HG02970 (cell line): ENCODE measurements at regions not wholly inside any gene's neighbourhood (a gene's known extent, or its start where the extent isn't known, plus 50 kb on each side); places are given as distances from the start of the nearest gene placed in this dataset.

Experiments used
- ATAC-seq: cut with Tn5 transposase; IDR thresholded peaks from one replicate; pipeline ENCODE4 v1.9.1; 2021; ENCODE audit warnings: mild to moderate bottlenecking, moderate library complexity, moderate number of reproducible peaks; ENCODE audit not compliant: unreplicated experiment, low FRiP score

DNA sequence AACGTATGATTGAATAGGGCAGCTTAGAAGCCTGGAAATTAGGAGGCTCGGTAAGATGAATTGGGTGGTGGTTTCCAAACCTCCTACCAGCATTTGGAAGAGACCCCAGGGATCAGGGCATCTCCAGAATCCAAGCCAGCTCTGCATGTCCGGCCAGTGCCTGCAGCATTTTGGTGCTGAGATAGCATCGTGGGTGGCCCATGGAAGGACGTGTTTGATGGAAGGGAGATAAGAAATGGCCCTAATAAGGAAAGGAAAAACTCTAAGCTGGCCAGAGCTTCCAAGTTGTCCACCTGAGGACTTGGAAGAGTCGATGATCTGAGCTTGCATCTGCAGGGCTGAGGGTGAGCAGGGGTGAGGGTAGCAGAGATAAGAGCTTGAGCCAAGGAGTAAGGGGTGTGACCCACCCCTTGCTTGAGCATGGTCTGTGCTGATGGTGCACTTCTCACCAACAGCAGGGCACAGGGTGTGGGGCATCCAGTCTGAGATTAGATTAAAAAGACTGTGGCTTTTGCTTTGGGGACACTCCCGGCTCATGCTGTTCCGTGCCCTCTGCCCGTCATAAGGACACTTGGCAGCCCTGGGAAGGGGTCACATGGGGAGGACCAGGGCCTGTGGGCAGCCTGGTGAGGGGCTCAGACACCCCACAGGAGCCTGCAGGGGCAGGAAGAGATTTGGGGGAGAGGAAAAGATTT lies 213.2 kb downstream of the ERMARD start:
- ATAC-seq: no peak

- no peak for ATAC-seq
Observed at GRCh38 chr6:169963581-169964297, 212.3 kb downstream of the ERMARD start.

GRCh38 chr6:169962604-169963469 lies 211.4 kb downstream of the ERMARD start:
- no peak for ATAC-seq

GRCh38 chr6:169961772-169962561 lies 210.5 kb downstream of the ERMARD start:
- ATAC-seq: no peak

DNA sequence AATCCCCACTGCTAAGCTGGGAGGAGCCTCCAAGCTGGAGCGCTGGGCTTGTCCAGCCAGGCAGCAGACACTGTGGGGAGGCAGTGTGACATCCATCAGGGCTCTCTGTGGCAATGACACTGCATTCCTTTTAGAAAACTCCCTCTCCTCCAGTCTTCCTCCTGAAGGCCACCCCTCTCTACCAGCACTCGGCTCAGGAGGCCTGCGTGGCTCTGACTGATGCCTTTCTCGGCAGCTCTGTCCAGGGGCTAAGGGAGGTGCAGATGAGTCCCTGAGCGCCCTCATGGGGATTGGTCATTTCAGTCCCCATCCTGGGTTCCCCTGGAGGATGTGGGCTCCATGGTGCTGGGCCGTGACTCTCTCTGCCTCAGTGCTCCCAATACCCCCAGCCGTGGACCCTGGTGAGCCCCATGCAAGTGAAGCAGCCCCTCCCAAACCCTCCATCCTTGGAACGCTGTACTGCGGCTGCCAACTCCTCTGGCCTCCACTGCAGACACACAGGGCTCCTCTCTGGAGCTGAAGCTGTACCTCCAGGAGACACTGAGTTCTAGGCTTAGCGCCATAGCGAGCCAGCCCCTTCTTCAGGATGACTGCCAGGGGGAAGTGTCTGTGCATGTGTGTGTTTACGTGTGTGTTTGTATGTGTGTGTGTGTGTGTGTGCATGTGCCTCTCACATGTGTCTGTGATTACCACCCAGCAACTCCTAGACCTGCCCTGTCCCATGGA lies 209.6 kb downstream of the ERMARD start:
- ATAC-seq: no peak

- no peak for ATAC-seq
Observed at GRCh38 chr6:169960521-169960885, 209.1 kb downstream of the ERMARD start.

GRCh38 chr6:169960003-169960344 lies 208.6 kb downstream of the ERMARD start:
- no peak for ATAC-seq

DNA sequence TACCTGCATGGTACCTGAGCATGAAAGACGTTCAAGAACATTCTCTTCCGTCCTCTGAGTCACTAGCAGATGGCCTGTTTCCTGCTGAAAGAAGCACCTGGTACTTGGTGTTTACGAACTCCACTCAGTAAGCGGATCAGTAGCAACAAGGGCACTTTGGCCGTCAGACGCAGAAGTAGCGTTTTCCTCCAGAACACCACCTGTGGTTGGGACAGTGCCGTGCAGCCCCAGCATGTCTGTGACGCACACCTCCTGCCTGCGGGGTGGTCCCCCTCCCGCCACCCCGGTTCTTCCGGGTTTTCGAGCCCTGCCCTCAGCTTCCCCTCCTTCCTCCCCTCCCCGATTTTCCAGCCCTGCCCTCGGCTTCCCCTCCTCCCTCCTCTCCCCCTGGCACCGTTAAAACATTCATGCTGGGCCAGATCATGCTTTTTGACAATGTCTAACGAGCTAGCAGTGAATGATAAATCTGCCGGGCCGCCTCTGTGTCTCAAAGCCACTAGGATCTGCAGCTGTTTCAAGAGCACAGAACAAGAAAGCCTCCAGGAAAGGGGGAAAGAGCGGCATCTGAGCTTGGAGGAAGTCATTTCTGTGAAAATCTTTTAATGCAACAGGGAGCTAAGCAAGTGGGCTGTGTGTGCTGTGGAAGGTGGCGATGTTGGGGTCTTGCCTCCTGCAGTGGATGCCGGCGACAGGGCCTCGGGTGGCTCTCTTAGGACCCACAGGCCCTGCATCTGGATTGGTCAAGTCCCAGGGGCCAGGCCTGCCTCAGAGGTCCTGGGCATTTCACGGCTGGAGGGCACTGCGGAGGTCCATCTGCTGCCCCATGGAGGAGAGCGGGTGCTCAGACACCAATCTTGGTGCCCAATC lies 207.9 kb downstream of the ERMARD start:
- no peak for ATAC-seq

GRCh38 chr6:169958510-169958909 lies 207.1 kb downstream of the ERMARD start:
- no peak for ATAC-seq

GRCh38 chr6:169957351-169957963 lies 206.0 kb downstream of the ERMARD start:
- no peak for ATAC-seq

DNA sequence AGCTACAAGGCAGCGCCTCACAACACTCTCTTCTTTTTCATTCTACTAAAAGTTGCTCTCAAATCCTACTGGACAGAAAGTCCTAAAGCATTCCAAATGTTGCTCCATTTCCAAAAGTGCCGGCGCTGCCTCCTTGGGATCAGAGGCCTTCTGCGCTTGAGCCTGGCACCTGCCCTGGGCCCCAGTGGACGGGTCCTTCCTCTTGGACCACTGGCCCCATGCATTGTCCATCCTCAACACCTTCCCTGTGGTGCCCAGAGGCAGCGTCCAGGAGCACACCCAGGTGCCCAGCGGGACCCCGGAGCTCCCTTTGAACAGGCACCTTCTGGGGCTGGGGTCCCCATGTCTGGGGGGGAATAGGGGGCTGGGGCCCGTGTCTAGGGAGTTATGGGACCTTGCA lies 205.2 kb downstream of the ERMARD start:
- no peak for ATAC-seq

DNA sequence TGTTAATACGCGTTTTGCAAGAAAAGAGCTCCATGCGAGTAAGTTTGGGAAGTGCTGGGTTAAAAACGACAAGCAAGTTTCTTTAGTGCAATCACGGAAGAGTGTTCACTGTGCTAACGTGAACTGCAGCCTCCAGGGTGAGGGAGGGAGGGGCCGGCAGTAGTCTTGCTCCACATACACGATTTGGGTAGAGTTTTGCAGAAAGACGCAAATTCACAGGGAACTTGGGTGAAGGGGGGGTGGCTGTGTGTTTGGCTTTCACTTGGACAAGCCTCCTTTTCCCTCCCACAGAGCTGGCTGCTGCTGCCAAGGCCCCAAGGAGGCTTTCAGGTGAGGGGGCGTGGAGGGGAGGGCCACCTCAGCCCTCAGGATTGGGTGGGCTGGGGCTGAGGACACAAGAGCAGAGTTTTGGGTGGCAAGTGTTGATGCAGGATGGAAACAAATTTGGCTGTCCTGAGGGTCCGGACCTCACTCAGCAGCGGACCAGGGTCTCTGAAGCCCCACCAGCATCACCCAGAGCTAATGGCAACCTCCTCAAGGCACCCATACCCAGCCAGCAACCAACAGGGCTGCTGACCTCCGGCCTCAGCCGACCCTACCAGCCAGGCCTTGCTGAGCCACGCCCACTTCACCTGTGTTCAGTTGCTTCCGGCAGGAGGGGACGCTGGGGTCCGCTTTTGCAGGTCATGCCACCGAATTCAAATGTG lies 204.5 kb downstream of the ERMARD start:
- no peak for ATAC-seq

DNA sequence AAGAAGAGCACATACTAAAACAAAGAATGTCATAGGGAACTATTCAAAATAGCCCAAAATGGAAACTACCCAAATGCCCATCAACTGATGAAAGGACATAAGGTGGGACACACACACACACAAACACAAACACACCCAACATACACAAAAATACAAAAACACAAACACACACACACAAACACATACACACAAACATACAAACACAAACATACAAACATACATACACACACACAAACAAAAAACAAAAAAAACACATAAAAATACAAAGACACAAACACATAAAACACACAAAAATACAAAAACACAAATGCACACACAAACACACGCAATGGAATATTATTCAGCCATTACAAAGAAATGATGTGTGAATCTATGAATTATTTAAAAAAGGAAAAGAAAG lies 203.6 kb downstream of the ERMARD start:
- ATAC-seq: no peak

DNA sequence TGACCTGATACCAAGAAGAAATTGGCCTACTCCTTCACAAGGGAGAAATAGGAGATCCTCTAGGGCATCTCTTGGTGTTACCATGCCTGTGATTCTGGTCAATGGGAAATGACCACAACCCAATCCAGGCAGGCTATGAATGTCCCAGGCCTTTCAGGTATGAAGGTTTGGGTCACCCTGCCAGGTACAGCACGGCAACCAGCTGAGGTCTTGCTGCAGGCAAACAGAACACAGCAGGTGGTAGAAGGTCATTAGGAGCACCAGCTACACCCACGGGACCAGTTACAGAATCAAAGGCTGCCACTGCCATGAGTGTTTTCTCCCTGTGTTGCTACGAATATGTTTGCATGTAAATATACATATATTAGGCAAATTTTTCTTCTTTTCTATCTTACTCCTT lies 202.3 kb downstream of the ERMARD start:
- no peak for ATAC-seq

- no peak for ATAC-seq
Observed at GRCh38 chr6:169950558-169950957, 199.1 kb downstream of the ERMARD start.

- ATAC-seq: no peak
Observed at GRCh38 chr6:169949511-169950097, 198.2 kb downstream of the ERMARD start.

- no peak for ATAC-seq
Observed at GRCh38 chr6:169946971-169947370, 195.5 kb downstream of the ERMARD start.

DNA sequence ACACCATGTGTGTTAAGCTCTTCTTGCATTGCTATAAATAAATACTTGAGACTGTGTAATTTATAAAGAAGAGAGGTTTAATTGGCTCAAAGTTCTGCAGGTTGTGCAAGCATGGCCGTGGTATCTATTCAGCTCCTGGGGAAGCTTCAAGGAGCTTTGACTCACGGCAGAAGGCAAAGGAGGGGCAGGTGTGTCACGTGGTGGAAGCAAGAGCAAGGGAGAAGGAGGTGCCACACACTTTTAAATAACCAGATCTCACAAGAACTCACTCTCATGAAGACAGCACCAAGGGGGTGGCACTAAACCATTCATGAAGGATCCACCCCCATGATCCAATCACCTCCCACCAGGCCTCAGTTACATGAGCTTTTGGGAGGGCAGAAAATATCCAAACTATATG lies 193.7 kb downstream of the ERMARD start:
- no peak for ATAC-seq
